Adrenal gland (tissue), 9 donors: ENCODE measurements at regions not wholly inside any gene's neighbourhood (a gene's known extent, or its start where the extent isn't known, plus 50 kb on each side); places are given as distances from the start of the nearest gene placed in this dataset.
"Not testable (repeated sequence)": the region's sequence is repeated elsewhere in the genome, so short reads cannot be mapped to it uniquely, and the experiment has no call there.

Experiments used
- DNase-seq, 7 donors: peaks; one replicate each; pipeline ENCODE4 v3.0.0-alpha.2; 2019 to 2020
- H3K27ac ChIP-seq, 5 donors: fragments of 200-600 bp; sonication (generic) in 4 of 5; 1 replicate in 3 of 5; 2 replicates in 2 of 5; pipeline versions ENCODE4 v1.5.1 to v1.8.0; 2016 to 2020; ENCODE audit warnings: mild to moderate bottlenecking in 1 of 5
- H3K27me3 ChIP-seq: fragments of 200-600 bp; 2 replicates; pipeline ENCODE4 v1.8.0; 2021
- H3K36me3 ChIP-seq, 2 donors: fragments of 200-600 bp; replicated peaks in 1 of 2; 1 replicate in 1 of 2; 2 replicates in 1 of 2; pipeline versions ENCODE4 v1.5.1 to v1.8.0; 2018 to 2022
- H3K4me1 ChIP-seq, 2 donors: fragments of 200-600 bp; replicated peaks in 1 of 2; 1 replicate in 1 of 2; 2 replicates in 1 of 2; pipeline versions ENCODE4 v1.5.1 to v1.8.0; 2018 to 2021
- H3K4me3 ChIP-seq, 4 donors: fragments of 200-600 bp; sonication (generic) in 3 of 4; one replicate each; pipeline ENCODE4 v1.5.1; 2016 to 2018
- H3K9me3 ChIP-seq, 3 donors: fragments of 200-600 bp; sonication (generic) in 1 of 3; replicated peaks in 1 of 3; 1 replicate in 2 of 3; 2 replicates in 1 of 3; pipeline versions ENCODE4 v1.5.1 to v1.8.0; 2016 to 2021
- CTCF ChIP-seq, 6 experiments: fragments of 450-650 bp in 4 of 6; fragments of 200-600 bp in 2 of 6; sonication (generic) in 1 of 6; IDR thresholded peaks; 1 replicate in 5 of 6; 2 replicates in 1 of 6; pipeline versions ENCODE4 v1.5.1 to v1.8.0; 2016 to 2021; ENCODE audit warnings: antibody characterized with exemption in 6 of 6, mild to moderate bottlenecking in 2 of 6, moderate library complexity in 1 of 6
- POLR2A ChIP-seq, 2 donors: fragments of 450-650 bp; IDR thresholded peaks; one replicate each; pipeline ENCODE4 v1.6.1; 2017; ENCODE audit warnings: antibody characterized with exemption in 2 of 2, mild to moderate bottlenecking in 2 of 2, moderate library complexity in 1 of 2
- WGBS, 4 donors: extraction: QIAGEN DNeasy Blood & Tissue Kit in 2 of 4; methylation state at CpG; one replicate each; pipeline versions ENCODE4 v1.1.5 to v1.1.7; 2013 to 2017; 5-methylcytosine and 5-hydroxymethylcytosine counted together
- intact Hi-C, 2 donors: fragments of 100-400 bp; cut with DNase I; formaldehyde crosslinking; loops; one replicate each; pipeline versions ENCODE4 v1.14.1 to v1.15.0; 2022 to 2023
- donor health status: healthy with polysubstance abuse.
- donor health status: Bipolar disorder and iron deficiency.
- donor health status: DM: yes; HTN: yes; CAD: no.
- donor health status: DM: no; HTN: no; CAD: no.
- donor health status: DM: no; HTN: no; CAD: no.

DNA sequence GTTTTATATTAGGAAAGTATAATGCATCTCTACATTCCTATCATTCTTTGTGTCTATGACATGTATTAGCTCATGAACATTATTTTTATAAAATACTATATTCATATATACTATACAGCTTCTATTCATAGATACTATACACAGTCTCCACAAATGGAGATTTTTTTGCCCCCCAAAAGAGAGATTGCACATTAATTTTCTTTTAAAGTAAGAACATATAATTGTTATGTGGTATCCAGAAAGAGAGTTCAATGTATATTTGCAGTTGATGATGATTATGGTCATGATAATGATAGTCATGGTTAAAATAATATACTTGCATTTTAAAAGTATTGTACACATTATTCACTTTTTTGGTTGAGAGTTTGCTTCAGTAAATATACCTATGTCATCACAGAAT is 445.3 kb downstream of the DSC3 start:
- Histone ChIP-seq H3K4me1 (no peaks in the 10 kb centered on the region), H3K27ac (no peak overlapping the region), H3K9me3 (no peaks in the 10 kb centered on the region), H3K27me3 (no peaks in the 10 kb centered on the region), H3K4me3 (no peak overlapping the region), H3K36me3 (no peaks in the 10 kb centered on the region)
- no peak for DNase-seq
- intact Hi-C loops: no loop called here
- no peak for TF ChIP-seq POLR2A (IDR thresholded peaks at IDR 0.05)
- TF ChIP-seq CTCF (IDR thresholded peaks at IDR 0.05): no peak

GRCh38 chr18:30596635-30597034 is 445.9 kb downstream of the DSC3 start:
- intact Hi-C loops: no loop called here

DNA sequence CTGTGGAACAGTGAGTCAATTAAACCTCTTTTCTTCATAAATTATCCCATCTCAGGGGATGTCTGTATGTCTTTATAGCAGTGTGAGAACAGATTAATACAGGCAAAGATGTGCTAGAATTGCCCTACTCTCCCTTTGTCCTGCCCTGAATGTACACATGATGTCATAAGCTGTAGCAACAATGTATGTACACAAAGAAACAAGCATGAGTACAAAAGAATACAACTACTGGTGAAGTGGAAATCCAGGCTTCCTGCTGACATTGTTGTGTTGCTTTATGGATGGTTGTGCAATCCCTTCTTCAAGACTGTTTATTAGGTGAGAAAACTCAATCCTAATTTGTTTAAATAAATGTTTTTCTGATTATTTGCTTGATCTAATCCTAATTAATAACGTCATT is 446.6 kb downstream of the DSC3 start:
- Histone ChIP-seq H3K27me3 (no peaks in the 10 kb centered on the region), H3K4me1 (no peaks in the 10 kb centered on the region), H3K36me3 (no peaks in the 10 kb centered on the region), H3K4me3 (no peak overlapping the region), H3K9me3 (no peaks in the 10 kb centered on the region), H3K27ac (no peak overlapping the region)
- intact Hi-C loops: no loop called here
- no peak for DNase-seq
- WGBS, 4 donors: 65 to 83% (median 67%) methylated on average over 1 of the region's 1 CpG
- TF ChIP-seq CTCF (IDR thresholded peaks at IDR 0.05) (no peak), POLR2A (IDR thresholded peaks at IDR 0.05) (no peak)

More at GRCh38 chr18:30596635-30597034, 445.9 kb downstream of the DSC3 start:
- DNase-seq: no peak
- Histone ChIP-seq H3K36me3 (no peaks in the 10 kb centered on the region), H3K9me3 (no peaks in the 10 kb centered on the region), H3K27ac (no peak overlapping the region), H3K27me3 (no peaks in the 10 kb centered on the region), H3K4me1 (no peaks in the 10 kb centered on the region), H3K4me3 (no peak overlapping the region)
- TF ChIP-seq POLR2A (IDR thresholded peaks at IDR 0.05) (no peak), CTCF (IDR thresholded peaks at IDR 0.05) (no peak)

- H3K27ac ChIP-seq, H3K9me3 ChIP-seq, H3K4me3 ChIP-seq, H3K36me3 ChIP-seq, H3K4me1 ChIP-seq, intact Hi-C loops, H3K27me3 ChIP-seq, DNase-seq: not testable (repeated sequence)
- 86 to 89% (median 87%) methylated on average over 18 of the region's 18 CpGs for WGBS, 4 donors
Measured at GRCh38 chr18:30594911-30595310, 447.6 kb downstream of the DSC3 start.

- Histone ChIP-seq H3K9me3 (no peaks in the 10 kb centered on the region), H3K4me1 (no peaks in the 10 kb centered on the region), H3K27me3 (no peaks in the 10 kb centered on the region), H3K27ac (no peak overlapping the region), H3K4me3 (no peak overlapping the region), H3K36me3 (no peaks in the 10 kb centered on the region)
- TF ChIP-seq POLR2A (IDR thresholded peaks at IDR 0.05): no peak
- no peak for TF ChIP-seq CTCF (IDR thresholded peaks at IDR 0.05)
- intact Hi-C loops: no loop called here
- DNase-seq: no peak
Measured at GRCh38 chr18:30591462-30591861, 451.1 kb downstream of the DSC3 start.
